GDM1 (cell line): ENCODE measurements at regions not wholly inside any gene's neighbourhood (a gene's known extent, or its start where the extent isn't known, plus 50 kb on each side); places are given as distances from the start of the nearest gene placed in this dataset.

Experiments
- DNase-seq: peaks from one replicate; lab custom pipeline; 2025; lab: John Stamatoyannopoulos, UW

GRCh38 chr2:14182227-14182946 lies 450.1 kb upstream of the LRATD1 start:
- DNase-seq = no peak

- DNase-seq = no peak
Measured at GRCh38 chr2:14185906-14186305, 446.6 kb upstream of the LRATD1 start.

- no peak for DNase-seq
Measured at GRCh38 chr2:14188446-14188845, 444.1 kb upstream of the LRATD1 start.

GRCh38 chr2:14189929-14190328 lies 442.6 kb upstream of the LRATD1 start:
- no peak for DNase-seq

GRCh38 chr2:14194233-14194632 lies 438.3 kb upstream of the LRATD1 start:
- no peak for DNase-seq

GRCh38 chr2:14197293-14197692 lies 435.2 kb upstream of the LRATD1 start:
- DNase-seq = no peak

- no peak for DNase-seq
Measured at GRCh38 chr2:14199040-14199439, 433.5 kb upstream of the LRATD1 start.

- DNase-seq = no peak
Measured at GRCh38 chr2:14219306-14219705, 413.2 kb upstream of the LRATD1 start.

GRCh38 chr2:14220101-14220500 lies 412.4 kb upstream of the LRATD1 start:
- no peak for DNase-seq

GRCh38 chr2:14221466-14221865 lies 411.1 kb upstream of the LRATD1 start:
- DNase-seq = no peak

GRCh38 chr2:14223576-14223975 lies 408.9 kb upstream of the LRATD1 start:
- DNase-seq = no peak

- no peak for DNase-seq
Measured at GRCh38 chr2:14231391-14231898, 401.1 kb upstream of the LRATD1 start.

GRCh38 chr2:14232217-14232616 lies 400.3 kb upstream of the LRATD1 start:
- no peak for DNase-seq

- DNase-seq = no peak
Measured at GRCh38 chr2:14234911-14235310, 397.6 kb upstream of the LRATD1 start.

- DNase-seq = peak; percentile 29
Measured at GRCh38 chr2:14235667-14236066, 396.9 kb upstream of the LRATD1 start.

- DNase-seq = no peak
Measured at GRCh38 chr2:14237902-14238301, 394.6 kb upstream of the LRATD1 start.

- no peak for DNase-seq
Measured at GRCh38 chr2:14239605-14240004, 392.9 kb upstream of the LRATD1 start.

GRCh38 chr2:14240868-14241267 lies 391.6 kb upstream of the LRATD1 start:
- DNase-seq = no peak

GRCh38 chr2:14245901-14246300 lies 386.6 kb upstream of the LRATD1 start:
- DNase-seq = no peak

- no peak for DNase-seq
Measured at GRCh38 chr2:14255135-14255820, 377.2 kb upstream of the LRATD1 start.

- DNase-seq = no peak
Measured at GRCh38 chr2:14256890-14257289, 375.6 kb upstream of the LRATD1 start.

- DNase-seq = no peak
Measured at GRCh38 chr2:14257801-14258507, 374.6 kb upstream of the LRATD1 start.

GRCh38 chr2:14261771-14262170 lies 370.7 kb upstream of the LRATD1 start:
- DNase-seq = no peak
